HCT116 (cell line): ENCODE measurements at regions not wholly inside any gene's neighbourhood (a gene's known extent, or its start where the extent isn't known, plus 50 kb on each side); places are given as distances from the start of the nearest gene placed in this dataset.

Experiments used
- ATAC-seq: fragments of 200-7000 bp; cut with Tn5 transposase; 2 replicates; pipeline ENCODE4 v1.9.1; 2020; ENCODE audit warnings: mild to moderate bottlenecking, moderate library complexity
- BruUV-seq: library from RNA; stranded (reverse); fragments of 400-500 nt; replicated peaks from 2 replicates; lab custom pipeline; 2021; lab: Mats Ljungman, UMichigan
- CTCF ChIA-PET: fragments of 300-600 bp; sonication (Branson Sonifier 250); formaldehyde crosslinking; loops from one replicate; lab custom pipeline; 2021; ENCODE audit warnings: antibody characterized with exemption; lab: Charles Lee
- POLR2A ChIA-PET: fragments of 300-600, 350-600 bp; sonication (Branson Sonifier 250); formaldehyde crosslinking; loops from one replicate; lab custom pipeline; 2021; ENCODE audit warnings: antibody characterized with exemption; lab: Charles Lee
- RAD21 ChIA-PET, 2 experiments: fragments of 300-600 bp; sonication (Branson Sonifier 250); formaldehyde crosslinking; loops; one replicate each; lab custom pipeline; 2023; ENCODE audit warnings: low total read pairs in 2 of 2; ENCODE audit not compliant: uncharacterized antibody in 2 of 2, unreplicated experiment in 2 of 2, low non-redundant PET in 1 of 2; lab: Charles Lee
- DNase-seq: peaks from one replicate; pipeline ENCODE4 v3.0.0-alpha.2; 2010; ENCODE audit warnings: low read depth, low spot score
- H2AFZ ChIP-seq: fragments of 200-600 bp; shearing (Covaris generic), sonication (generic); 2 replicates; pipeline ENCODE4 v1.6.1; 2017; ENCODE audit warnings: low read depth, mixed run types, mixed read lengths, antibody characterized with exemption, low read length; ENCODE audit not compliant: poor library complexity, severe bottlenecking
- H3K27ac ChIP-seq: 2 replicates; pipeline ENCODE4 v1.5.1; 2012; ENCODE audit warnings: low read depth, low read length
- H3K27me3 ChIP-seq: fragments of 200-600 bp; sonication (generic); 2 replicates; pipeline ENCODE4 v1.6.1; 2016; ENCODE audit warnings: mixed run types, low read length, mixed read lengths; ENCODE audit not compliant: insufficient read depth
- H3K36me3 ChIP-seq, 2 experiments: fragments of 200-500 bp in 1 of 2; fragments of 200-600 bp in 1 of 2; sonication (Bioruptor generic) in 1 of 2; sonication (generic) in 1 of 2; 2 replicates each; pipeline versions ENCODE4 v1.5.1 to v1.6.1; 2014 to 2016; ENCODE audit warnings: low read length in 2 of 2, inconsistent platforms in 1 of 2, mixed read lengths in 1 of 2, mixed run types in 1 of 2; ENCODE audit not compliant: insufficient read depth in 2 of 2, control insufficient read depth in 1 of 2
- H3K4me1 ChIP-seq, 2 experiments: fragments of 200-600 bp in 1 of 2; sonication (generic) in 1 of 2; 2 replicates each; pipeline versions ENCODE4 v1.5.1 to v1.6.1; 2012 to 2017; ENCODE audit warnings: low read length in 2 of 2, inconsistent platforms in 1 of 2, mild to moderate bottlenecking in 1 of 2, mixed read lengths in 1 of 2, mixed run types in 1 of 2, moderate library complexity in 1 of 2; ENCODE audit not compliant: insufficient read depth in 2 of 2, control insufficient read depth in 1 of 2
- H3K4me2 ChIP-seq: fragments of 200-600 bp; sonication (generic); 2 replicates; pipeline ENCODE4 v1.6.1; 2017; ENCODE audit warnings: mixed run types, low read length, mixed read lengths
- H3K4me3 ChIP-seq, 2 experiments: fragments of 200-600 bp in 1 of 2; sonication (generic) in 1 of 2; replicated peaks in 1 of 2; 2 replicates each; pipeline ENCODE4 v1.5.1; 2011 to 2016; ENCODE audit warnings: low read length in 2 of 2, control low read depth in 1 of 2, low read depth in 1 of 2, mild to moderate bottlenecking in 1 of 2, mixed read lengths in 1 of 2, mixed run types in 1 of 2
- H3K79me2 ChIP-seq: fragments of 200-600 bp; sonication (generic); 2 replicates; pipeline ENCODE4 v1.6.1; 2017; ENCODE audit warnings: mild to moderate bottlenecking, mixed run types, low read length, moderate library complexity, mixed read lengths; ENCODE audit not compliant: insufficient read depth
- H3K9ac ChIP-seq: fragments of 200-600 bp; sonication (generic); 2 replicates; pipeline ENCODE4 v1.6.1; 2016; ENCODE audit warnings: low read length, mixed read lengths
- H3K9me2 ChIP-seq: fragments of 200-600 bp; sonication (generic), shearing (Covaris generic); 2 replicates; pipeline ENCODE4 v1.6.1; 2017; ENCODE audit warnings: mixed run types, mild to moderate bottlenecking, moderate library complexity; ENCODE audit not compliant: insufficient read depth
- H3K9me3 ChIP-seq, 2 experiments: fragments of 200-500 bp in 1 of 2; fragments of 200-600 bp in 1 of 2; sonication (Bioruptor generic) in 1 of 2; sonication (generic) in 1 of 2; 2 replicates each; pipeline ENCODE4 v1.6.1; 2014 to 2017; ENCODE audit warnings: low read length in 2 of 2, mixed read lengths in 2 of 2, inconsistent platforms in 1 of 2, low read depth in 1 of 2, mild to moderate bottlenecking in 1 of 2, mixed run types in 1 of 2, moderate library complexity in 1 of 2; ENCODE audit not compliant: control insufficient read depth in 1 of 2, insufficient read depth in 1 of 2
- H4K20me1 ChIP-seq: fragments of 200-600 bp; sonication (generic), shearing (Covaris generic); 2 replicates; pipeline ENCODE4 v1.6.1; 2017; ENCODE audit warnings: mixed run types, mild to moderate bottlenecking, moderate library complexity; ENCODE audit not compliant: insufficient read depth
- CBX3 ChIP-seq: IDR thresholded peaks from 2 replicates; pipeline ENCODE4 v1.6.1; 2012; ENCODE audit warnings: low read depth
- CTCF ChIP-seq, 3 experiments: fragments of 200-600 bp in 1 of 3; sonication (generic) in 1 of 3; IDR thresholded peaks in 2 of 3; conservative IDR thresholded peaks in 1 of 3; 2 replicates each; pipeline ENCODE4 v1.5.1; 2012 to 2017; ENCODE audit warnings: low read depth in 2 of 3, low read length in 2 of 3, antibody characterized with exemption in 1 of 3, borderline replicate concordance in 1 of 3, control low read depth in 1 of 3, mild to moderate bottlenecking in 1 of 3, mixed read lengths in 1 of 3, mixed run types in 1 of 3, moderate library complexity in 1 of 3; ENCODE audit not compliant: insufficient read depth in 1 of 3
- EGR1 ChIP-seq: IDR thresholded peaks from 2 replicates; pipeline ENCODE4 v1.6.1; 2012; ENCODE audit warnings: low read depth
- EZH2 ChIP-seq: fragments of 200-600 bp; sonication (generic); IDR thresholded peaks from 2 replicates; pipeline ENCODE4 v1.6.1; 2017; ENCODE audit warnings: antibody characterized with exemption, mixed run types
- EZH2phosphoT487 ChIP-seq: fragments of 200-600 bp; IDR thresholded peaks from 2 replicates; pipeline ENCODE4 v1.6.1; 2018; ENCODE audit warnings: antibody characterized with exemption, borderline replicate concordance
- JUND ChIP-seq: IDR thresholded peaks from 2 replicates; pipeline ENCODE4 v1.6.1; 2012
- MAX ChIP-seq: IDR thresholded peaks from 2 replicates; pipeline ENCODE4 v1.6.1; 2012
- RAD21 ChIP-seq: IDR thresholded peaks from 2 replicates; pipeline ENCODE4 v1.6.1; 2012; ENCODE audit warnings: low read depth, mild to moderate bottlenecking
- REST ChIP-seq: IDR thresholded peaks from 2 replicates; pipeline ENCODE4 v1.6.1; 2012; ENCODE audit warnings: low read depth
- SRF ChIP-seq: IDR thresholded peaks from 2 replicates; pipeline ENCODE4 v1.6.1; 2012; ENCODE audit warnings: low read depth
- YY1 ChIP-seq: IDR thresholded peaks from 2 replicates; pipeline ENCODE4 v1.6.1; 2011; ENCODE audit warnings: low read length, low read depth, moderate library complexity, mild to moderate bottlenecking; ENCODE audit not compliant: insufficient replicate concordance; ENCODE audit errors: extremely low read depth
- ZBTB33 ChIP-seq: IDR thresholded peaks from 2 replicates; pipeline ENCODE4 v1.6.1; 2011; ENCODE audit warnings: mild to moderate bottlenecking, low read length, moderate library complexity; ENCODE audit not compliant: insufficient replicate concordance; ENCODE audit errors: extremely low read depth
- ZNF274 ChIP-seq: fragments of 200-500 bp; sonication (Bioruptor generic); IDR thresholded peaks from 2 replicates; pipeline ENCODE4 v1.6.1; 2014; ENCODE audit warnings: mild to moderate bottlenecking, low read depth, low read length, inconsistent platforms
- intact Hi-C: fragments of 100-400 bp; cut with micrococcal nuclease; formaldehyde crosslinking; loops from 2 replicates; pipeline ENCODE4 v1.10.0; 2022

GRCh38 chr20:7516621-7517111 lies 423.6 kb downstream of the HAO1 start:
- Histone ChIP-seq H3K4me2 (no peak overlapping the region), H3K79me2 (no peaks in the 10 kb centered on the region), H3K4me3 (no peak overlapping the region), H3K36me3 (no peaks in the 10 kb centered on the region), H3K4me1 (no peaks in the 10 kb centered on the region), H3K27ac (no peak overlapping the region), H3K9me3 (peaks cover 0 to 12% of the 10 kb centered on the region in 2 experiments; a peak in 2 of 4 replicates), H3K9ac (no peak overlapping the region), H4K20me1 (no peaks in the 10 kb centered on the region), H3K27me3 (no peaks in the 10 kb centered on the region), H3K9me2 (no peaks in the 10 kb centered on the region), H2AFZ (no peak overlapping the region)
- no TSS peak for BruUV-seq
- DNase-seq (no peak), ATAC-seq (no peak)
- RAD21 ChIA-PET: no interaction called here
- POLR2A ChIA-PET: no interaction called here
- intact Hi-C loops: no loop called here
- TF ChIP-seq MAX (no peak), EZH2phosphoT487 (no peak), EGR1 (no peak), ZNF274 (no peak), CBX3 (no peak), ZBTB33 (no peak), YY1 (no peak), CTCF (IDR thresholded peaks at IDR 0.05 in 2 of 3, conservative IDR thresholded peaks at IDR 0.05 in 1 of 3; ENCODE audit: borderline replicate concordance in 1 of 3, insufficient read depth in 1 of 3, low read depth in 2 of 3, low read length in 2 of 3) (no peak), EZH2 (no peak), REST (no peak), SRF (no peak), RAD21 (no peak), JUND (no peak)
- CTCF ChIA-PET: no interaction called here
